Mesodermal cell (in vitro differentiated cells): ENCODE measurements at regions not wholly inside any gene's neighbourhood (a gene's known extent, or its start where the extent isn't known, plus 50 kb on each side); places are given as distances from the start of the nearest gene placed in this dataset.
"Not testable (repeated sequence)": the region's sequence is repeated elsewhere in the genome, so short reads cannot be mapped to it uniquely, and the experiment has no call there.

Experiments used
- H3K27ac ChIP-seq: 2 replicates; pipeline ENCODE4 v1.7.0; 2013; ENCODE audit warnings: mild to moderate bottlenecking, low read depth, low read length, moderate library complexity; ENCODE audit not compliant: severe bottlenecking
- H3K36me3 ChIP-seq: 2 replicates; pipeline ENCODE4 v1.7.1; 2013; ENCODE audit warnings: mild to moderate bottlenecking, low read length, moderate library complexity; ENCODE audit not compliant: control insufficient read depth, insufficient read depth
- H3K4me1 ChIP-seq: one replicate; pipeline ENCODE4 v1.7.1; 2013; ENCODE audit warnings: mild to moderate bottlenecking, low read length; ENCODE audit not compliant: insufficient read depth, control insufficient read depth, poor library complexity, severe bottlenecking
- H3K4me3 ChIP-seq: 2 replicates; pipeline ENCODE4 v1.7.0; 2013; ENCODE audit warnings: low read length, control low read depth, mild to moderate bottlenecking; ENCODE audit not compliant: insufficient read depth, poor library complexity, severe bottlenecking; ENCODE audit errors: extremely low read depth
- H3K9me3 ChIP-seq: 2 replicates; pipeline ENCODE4 v1.7.1; 2013; ENCODE audit warnings: mild to moderate bottlenecking, low read length, moderate library complexity; ENCODE audit not compliant: control insufficient read depth
- WGBS, 2 experiments: methylation state at CpG; one replicate each; pipeline ENCODE4 v1.1.5; 2013; ENCODE audit warnings: missing lambda C conversion rate in 2 of 2; ENCODE audit not compliant: insufficient coverage in 2 of 2; 5-methylcytosine and 5-hydroxymethylcytosine counted together

DNA sequence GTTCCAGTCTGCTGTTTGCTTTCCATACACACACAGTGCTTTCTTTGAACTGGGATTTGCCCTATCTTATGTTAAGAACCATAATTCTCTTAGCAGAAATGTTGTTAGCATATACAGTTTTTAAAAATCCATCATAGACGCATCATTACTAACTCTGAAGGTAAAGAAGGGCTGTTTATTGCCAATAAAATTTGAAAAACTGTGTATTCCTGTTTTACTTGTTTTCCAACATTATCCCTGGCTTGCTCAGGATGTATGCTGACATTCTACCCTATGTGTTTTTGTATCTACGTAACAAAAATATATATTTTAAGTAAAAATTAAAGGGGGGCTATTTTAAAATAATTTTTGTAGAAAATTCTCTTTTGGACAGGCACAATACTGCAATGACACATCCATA lies 857.2 kb downstream of the BRINP3 start:
- no peaks in the 10 kb centered on the region for H3K4me1 ChIP-seq
- WGBS, 2 experiments = no CpG with 5 or more reads among the region's 2 CpGs
- no peaks in the 10 kb centered on the region for H3K9me3 ChIP-seq
- no peaks in the 10 kb centered on the region for H3K36me3 ChIP-seq
- no peak overlapping the region for H3K4me3 ChIP-seq
- no peak overlapping the region for H3K27ac ChIP-seq

DNA sequence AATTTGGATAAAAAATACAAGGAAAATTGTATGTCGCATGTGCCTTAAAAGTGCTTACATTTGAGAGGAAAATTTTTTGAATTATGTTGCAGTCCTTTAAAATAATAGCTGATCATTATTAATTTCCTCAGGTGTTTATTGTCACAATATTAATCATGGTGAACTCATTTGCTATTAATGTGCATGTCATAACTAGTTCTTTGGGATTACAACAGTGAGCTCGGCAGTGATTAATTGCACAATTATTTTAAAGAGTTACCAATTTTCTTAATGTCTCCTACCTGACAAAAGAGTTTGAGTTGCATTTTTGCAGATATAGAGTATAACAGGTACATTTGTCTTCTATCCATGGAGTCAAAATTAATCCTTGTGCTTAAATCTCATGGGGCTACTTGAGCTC lies 854.3 kb downstream of the BRINP3 start:
- no CpG with 5 or more reads among the region's 2 CpGs for WGBS, 2 experiments

DNA sequence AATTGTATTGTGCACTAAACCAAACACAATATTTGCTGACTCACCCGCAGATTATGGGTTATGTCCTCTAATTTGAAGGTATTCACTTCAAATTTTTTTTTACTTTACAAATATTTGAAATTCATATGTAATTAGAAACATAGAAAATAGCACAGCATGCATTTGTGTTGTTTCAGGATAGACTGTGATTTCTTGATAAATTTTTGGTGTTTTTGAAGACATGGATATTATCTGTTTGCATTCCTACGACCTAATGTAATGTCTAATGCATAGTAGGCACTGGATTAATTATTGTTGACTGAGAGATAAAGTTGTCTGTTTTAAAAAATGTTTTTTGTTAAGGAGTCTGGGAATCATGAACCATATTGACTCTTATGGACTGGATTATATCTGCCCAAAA lies 850.2 kb downstream of the BRINP3 start:
- Histone ChIP-seq H3K36me3 (no peaks in the 10 kb centered on the region), H3K9me3 (no peaks in the 10 kb centered on the region), H3K4me1 (no peaks in the 10 kb centered on the region), H3K27ac (no peak overlapping the region), H3K4me3 (no peak overlapping the region)
- WGBS, 2 experiments = 100% methylated on average over 1 of the region's 2 CpGs; no CpG with 5 or more reads in 1 of the 2 experiments

More for the DNA sequence above, 854.3 kb downstream of the BRINP3 start:
- Histone ChIP-seq H3K4me3 (no peak overlapping the region), H3K9me3 (no peaks in the 10 kb centered on the region), H3K4me1 (no peaks in the 10 kb centered on the region), H3K36me3 (no peaks in the 10 kb centered on the region), H3K27ac (no peak overlapping the region)

- no peak overlapping the region for H3K4me3 ChIP-seq
- H3K9me3 ChIP-seq = no peaks in the 10 kb centered on the region
- H3K27ac ChIP-seq = no peak overlapping the region
- 52 to 71% methylated on average over 3 of the region's 3 CpGs for WGBS, 2 experiments
- H3K4me1 ChIP-seq = no peaks in the 10 kb centered on the region
- no peaks in the 10 kb centered on the region for H3K36me3 ChIP-seq
Observed at GRCh38 chr1:189628857-189629256, 848.8 kb downstream of the BRINP3 start.

- H3K36me3 ChIP-seq = no peaks in the 10 kb centered on the region
- no peaks in the 10 kb centered on the region for H3K4me1 ChIP-seq
- H3K27ac ChIP-seq = no peak overlapping the region
- WGBS, 2 experiments = 100% methylated on average over 1 of the region's 2 CpGs; no CpG with 5 or more reads in 1 of the 2 experiments
- H3K4me3 ChIP-seq = no peak overlapping the region
- no peaks in the 10 kb centered on the region for H3K9me3 ChIP-seq
Observed at GRCh38 chr1:189633658-189634057, 844.0 kb downstream of the BRINP3 start.

GRCh38 chr1:189637041-189637440 lies 840.6 kb downstream of the BRINP3 start:
- no peaks in the 10 kb centered on the region for H3K36me3 ChIP-seq
- H3K9me3 ChIP-seq = no peaks in the 10 kb centered on the region
- 86 to 94% methylated on average over 1 to 2 of the region's 2 CpGs for WGBS, 2 experiments
- H3K4me1 ChIP-seq = no peaks in the 10 kb centered on the region
- H3K4me3 ChIP-seq = no peak overlapping the region
- H3K27ac ChIP-seq = no peak overlapping the region

DNA sequence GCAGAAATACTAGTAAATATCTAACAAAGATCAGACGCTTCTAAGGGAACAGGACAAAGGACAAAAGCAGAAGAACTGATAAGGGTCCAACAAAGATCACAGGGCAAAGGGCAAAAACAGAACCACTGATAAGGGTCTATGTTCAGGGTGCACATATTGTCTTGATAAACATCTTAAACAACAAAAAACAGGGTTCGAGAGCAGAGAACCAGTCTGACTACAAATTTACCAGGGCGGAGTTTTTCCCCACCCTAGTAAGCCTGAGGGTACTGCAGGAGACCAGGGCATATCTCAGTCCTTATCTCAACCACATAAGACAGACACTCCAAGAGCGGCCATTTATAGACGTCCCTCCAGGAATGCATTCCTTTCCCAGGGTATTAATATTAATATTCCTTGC lies 833.5 kb downstream of the BRINP3 start:
- H3K4me3 ChIP-seq, H3K4me1 ChIP-seq, H3K27ac ChIP-seq, H3K9me3 ChIP-seq, H3K36me3 ChIP-seq: not testable (repeated sequence)
- WGBS, 2 experiments = 80 to 100% methylated on average over 1 to 2 of the region's 5 CpGs

GRCh38 chr1:189644970-189645369 lies 832.7 kb downstream of the BRINP3 start:
- 83 to 86% methylated on average over 3 of the region's 4 CpGs for WGBS, 2 experiments
- H3K9me3 ChIP-seq = no peaks in the 10 kb centered on the region
- H3K36me3 ChIP-seq = no peaks in the 10 kb centered on the region
- no peaks in the 10 kb centered on the region for H3K4me1 ChIP-seq
- H3K4me3 ChIP-seq = no peak overlapping the region
- no peak overlapping the region for H3K27ac ChIP-seq

GRCh38 chr1:189646066-189646465 lies 831.6 kb downstream of the BRINP3 start:
- no CpG with 5 or more reads among the region's 1 CpG for WGBS, 2 experiments
- H3K9me3 ChIP-seq = no peaks in the 10 kb centered on the region
- no peaks in the 10 kb centered on the region for H3K4me1 ChIP-seq

DNA sequence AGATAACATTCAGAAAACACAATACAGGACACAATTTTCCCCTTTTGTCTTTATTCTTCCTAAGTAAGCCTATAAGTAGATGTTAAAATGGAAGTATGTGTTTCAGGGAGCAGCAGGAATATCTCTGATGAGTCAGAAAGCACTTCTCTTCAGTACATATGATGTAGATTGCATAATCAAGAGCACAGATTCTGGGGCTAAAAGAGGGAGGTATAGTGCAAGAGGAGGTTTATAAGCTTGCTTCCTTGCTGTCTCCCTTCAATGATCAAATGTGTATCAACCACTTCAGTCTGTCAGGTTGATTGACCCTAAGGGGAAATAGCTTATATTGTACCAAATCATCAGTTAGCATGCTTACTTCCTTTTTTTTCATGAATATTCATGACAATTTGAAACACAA lies 822.8 kb downstream of the BRINP3 start:
- Histone ChIP-seq H3K4me3 (no peak overlapping the region), H3K9me3 (no peaks in the 10 kb centered on the region), H3K36me3 (no peaks in the 10 kb centered on the region), H3K4me1 (peaks cover 15% of the 10 kb centered on the region), H3K27ac (no peak overlapping the region)

More at GRCh38 chr1:189646066-189646465, 831.6 kb downstream of the BRINP3 start:
- H3K27ac ChIP-seq = no peak overlapping the region
- no peaks in the 10 kb centered on the region for H3K36me3 ChIP-seq
- no peak overlapping the region for H3K4me3 ChIP-seq

DNA sequence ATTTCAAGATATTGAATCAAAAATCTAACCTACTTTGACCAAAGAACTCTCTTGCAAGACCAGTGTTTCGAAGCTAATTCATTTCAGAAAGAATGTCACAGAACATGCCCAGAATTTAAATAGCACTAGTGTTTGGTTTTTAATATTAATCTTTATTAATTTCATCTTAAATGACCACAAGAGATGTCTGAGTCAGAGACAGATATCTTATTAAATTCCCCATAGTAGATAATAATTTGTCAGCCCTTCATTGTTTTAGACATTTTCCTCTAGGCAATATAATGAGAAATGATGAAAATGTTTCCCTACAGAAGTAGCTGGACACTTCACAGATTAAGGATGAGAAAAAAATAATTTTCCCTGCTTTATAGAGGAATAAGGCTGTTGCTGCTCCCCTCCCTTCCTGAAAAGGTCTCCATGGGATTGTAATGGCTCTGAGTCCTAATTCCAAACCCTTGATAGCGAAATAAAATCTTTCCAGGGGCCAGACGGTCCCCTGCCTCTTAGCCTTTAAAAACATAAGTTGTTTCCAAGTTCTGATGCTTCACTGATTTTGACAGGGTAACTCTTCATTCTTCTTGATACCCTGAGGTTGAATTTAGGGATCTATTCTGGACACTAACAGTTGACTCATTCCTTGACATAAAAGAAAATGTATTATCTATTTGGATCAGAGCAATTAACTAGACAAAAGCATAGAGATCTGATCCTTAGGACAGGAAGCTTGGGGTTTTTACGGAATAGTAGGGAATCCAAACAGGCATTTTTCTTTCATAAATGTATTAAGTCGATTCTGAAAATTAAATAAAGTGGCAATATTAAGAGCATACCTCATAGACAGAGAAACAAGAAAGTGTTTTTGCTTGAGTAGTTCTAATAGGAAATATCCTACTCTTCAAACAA lies 820.8 kb downstream of the BRINP3 start:
- Histone ChIP-seq H3K36me3 (no peaks in the 10 kb centered on the region), H3K9me3 (no peaks in the 10 kb centered on the region), H3K27ac (no peak overlapping the region), H3K4me1 (peaks cover 15% of the 10 kb centered on the region), H3K4me3 (no peak overlapping the region)
- WGBS, 2 experiments = 75 to 80% methylated on average over 1 of the region's 5 CpGs
